ENCODE measurements at regions not wholly inside any gene's neighbourhood (a gene's known extent, or its start where the extent isn't known, plus 50 kb on each side); places are given as distances from the start of the nearest gene placed in this dataset.

DNA sequence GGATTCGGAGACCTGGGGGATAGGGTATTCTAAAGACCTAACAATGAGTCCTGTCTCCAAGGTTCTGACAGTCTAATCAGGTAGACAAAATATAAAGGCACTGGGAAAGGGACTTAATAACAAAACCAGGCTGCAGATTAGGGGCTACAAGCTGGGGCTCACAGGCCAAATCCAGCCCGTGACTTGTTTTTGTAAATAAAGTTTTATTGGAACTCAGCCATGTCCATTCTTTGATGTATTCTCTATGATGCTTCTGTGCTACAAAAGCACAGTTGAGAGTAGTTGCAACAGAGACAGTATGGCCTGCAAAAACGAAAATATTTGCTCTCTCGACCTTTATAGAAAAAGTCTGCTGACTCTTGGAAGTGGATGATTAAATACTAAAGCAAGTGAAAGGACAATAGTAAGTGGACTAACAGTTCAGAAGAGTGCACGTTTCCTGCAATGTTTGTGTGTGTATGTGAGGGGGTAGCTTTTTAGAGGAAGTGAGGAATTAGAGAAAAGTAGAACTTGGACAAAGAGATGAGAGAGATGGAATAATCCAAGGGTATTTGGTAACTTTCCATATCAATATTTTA, 115.4 kb upstream of the ZFHX3 start:
- WGBS, 2 experiments (ENCODE audit: insufficient coverage in 1 of 2, insufficient read length in 1 of 2), result 87 to 95% methylated on average over 5 of the region's 5 CpGs
- Histone ChIP-seq H3K9ac (ENCODE audit: extremely low read depth, low read length, poor library complexity, severe bottlenecking) (no peak overlapping the region), H3K27me3 (ENCODE audit: control insufficient read depth, insufficient read depth, low read length, poor library complexity, severe bottlenecking) (no peaks in the 10 kb centered on the region), H3K4me1 (ENCODE audit: control insufficient read depth, insufficient read depth, low read length) (no peaks in the 10 kb centered on the region), H3K4me3 (ENCODE audit: low read length) (no peak overlapping the region), H3K27ac (ENCODE audit: low read depth, low read length) (no peak overlapping the region), H3K36me3 (ENCODE audit: control insufficient read depth, insufficient read depth, low read length) (no peaks in the 10 kb centered on the region), H3K9me3 (ENCODE audit: control insufficient read depth, low read length) (no peaks in the 10 kb centered on the region)
- H3K36me3 Mint-ChIP-seq (ENCODE audit: low read depth), result no peaks in the 10 kb centered on the region
- H3K9me3 Mint-ChIP-seq, result no peaks in the 10 kb centered on the region
- DNase-seq, result no peak
- H3K4me3 Mint-ChIP-seq, result no peak overlapping the region
- H3K27me3 Mint-ChIP-seq (ENCODE audit: insufficient read depth), result peaks cover 25% of the 10 kb centered on the region
- no peaks in the 10 kb centered on the region for H3K4me1 Mint-ChIP-seq
- no peak overlapping the region for H3K27ac Mint-ChIP-seq
- TF ChIP-seq, protein P1, sequence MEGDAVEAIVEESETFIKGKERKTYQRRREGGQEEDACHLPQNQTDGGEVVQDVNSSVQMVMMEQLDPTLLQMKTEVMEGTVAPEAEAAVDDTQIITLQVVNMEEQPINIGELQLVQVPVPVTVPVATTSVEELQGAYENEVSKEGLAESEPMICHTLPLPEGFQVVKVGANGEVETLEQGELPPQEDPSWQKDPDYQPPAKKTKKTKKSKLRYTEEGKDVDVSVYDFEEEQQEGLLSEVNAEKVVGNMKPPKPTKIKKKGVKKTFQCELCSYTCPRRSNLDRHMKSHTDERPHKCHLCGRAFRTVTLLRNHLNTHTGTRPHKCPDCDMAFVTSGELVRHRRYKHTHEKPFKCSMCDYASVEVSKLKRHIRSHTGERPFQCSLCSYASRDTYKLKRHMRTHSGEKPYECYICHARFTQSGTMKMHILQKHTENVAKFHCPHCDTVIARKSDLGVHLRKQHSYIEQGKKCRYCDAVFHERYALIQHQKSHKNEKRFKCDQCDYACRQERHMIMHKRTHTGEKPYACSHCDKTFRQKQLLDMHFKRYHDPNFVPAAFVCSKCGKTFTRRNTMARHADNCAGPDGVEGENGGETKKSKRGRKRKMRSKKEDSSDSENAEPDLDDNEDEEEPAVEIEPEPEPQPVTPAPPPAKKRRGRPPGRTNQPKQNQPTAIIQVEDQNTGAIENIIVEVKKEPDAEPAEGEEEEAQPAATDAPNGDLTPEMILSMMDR (conservative IDR thresholded peaks at IDR 0.05), result no peak

DNA sequence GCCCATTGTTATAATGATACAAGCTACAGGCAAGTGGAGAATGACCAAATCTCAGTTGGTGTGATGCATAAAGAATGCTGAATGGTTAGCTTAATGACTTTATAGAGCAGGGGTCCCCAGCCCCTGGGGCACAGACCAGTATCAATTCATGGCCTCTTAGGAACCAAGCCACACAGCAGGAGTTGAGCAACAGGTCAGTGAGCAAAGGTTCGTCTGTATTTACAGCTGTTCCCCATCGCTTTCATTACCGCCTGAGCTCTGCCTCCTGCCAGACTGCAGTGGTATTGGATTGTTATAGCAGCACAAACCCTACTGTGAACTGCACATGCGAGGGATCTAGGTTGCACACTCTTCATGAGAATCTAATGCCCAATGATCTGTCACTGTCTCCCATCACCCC, 114.0 kb upstream of the ZFHX3 start:
- no peak overlapping the region for H3K4me3 ChIP-seq (ENCODE audit: low read length)
- no peak for DNase-seq
- 90 to 98% methylated on average over 4 of the region's 4 CpGs for WGBS, 2 experiments (ENCODE audit: insufficient coverage in 1 of 2, insufficient read length in 1 of 2)
- Mint-ChIP-seq H3K27ac (no peak overlapping the region), H3K9me3 (no peaks in the 10 kb centered on the region), H3K4me3 (no peak overlapping the region), H3K27me3 (ENCODE audit: insufficient read depth) (peaks cover 12% of the 10 kb centered on the region), H3K4me1 (no peaks in the 10 kb centered on the region), H3K36me3 (ENCODE audit: low read depth) (no peaks in the 10 kb centered on the region)
- no peaks in the 10 kb centered on the region for H3K9me3 ChIP-seq (ENCODE audit: control insufficient read depth, low read length)
- H3K9ac ChIP-seq (ENCODE audit: extremely low read depth, low read length, poor library complexity, severe bottlenecking), result no peak overlapping the region
- no peaks in the 10 kb centered on the region for H3K27me3 ChIP-seq (ENCODE audit: control insufficient read depth, insufficient read depth, low read length, poor library complexity, severe bottlenecking)
- no peak overlapping the region for H3K27ac ChIP-seq (ENCODE audit: low read depth, low read length)
- no peaks in the 10 kb centered on the region for H3K36me3 ChIP-seq (ENCODE audit: control insufficient read depth, insufficient read depth, low read length)
- TF ChIP-seq, protein P1 (conservative IDR thresholded peaks at IDR 0.05), result no peak
- no peaks in the 10 kb centered on the region for H3K4me1 ChIP-seq (ENCODE audit: control insufficient read depth, insufficient read depth, low read length)

DNA sequence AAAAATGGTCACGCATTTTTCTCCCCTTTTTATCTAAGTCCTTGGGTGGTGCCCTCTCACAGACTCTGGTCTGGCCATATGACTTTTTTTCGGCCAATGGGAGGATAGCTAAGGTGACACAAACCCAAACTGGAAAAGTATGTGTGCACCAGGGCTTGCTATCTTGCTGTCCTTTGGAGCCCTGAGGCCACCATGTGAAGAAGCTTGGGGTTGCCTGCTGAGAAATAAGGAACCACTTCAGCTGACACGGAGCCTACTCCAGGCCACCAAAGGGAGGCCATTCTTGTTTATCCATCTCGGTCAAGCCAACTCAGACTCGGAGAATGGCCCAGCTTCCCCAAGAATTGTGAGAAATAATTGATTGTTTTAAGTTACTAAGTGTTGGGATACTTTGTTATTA, 111.4 kb upstream of the ZFHX3 start:
- no peaks in the 10 kb centered on the region for H3K4me1 Mint-ChIP-seq
- Histone ChIP-seq H3K27me3 (ENCODE audit: control insufficient read depth, insufficient read depth, low read length, poor library complexity, severe bottlenecking) (no peaks in the 10 kb centered on the region), H3K4me3 (ENCODE audit: low read length) (no peak overlapping the region), H3K36me3 (ENCODE audit: control insufficient read depth, insufficient read depth, low read length) (no peaks in the 10 kb centered on the region), H3K9ac (ENCODE audit: extremely low read depth, low read length, poor library complexity, severe bottlenecking) (no peak overlapping the region), H3K27ac (ENCODE audit: low read depth, low read length) (no peak overlapping the region), H3K4me1 (ENCODE audit: control insufficient read depth, insufficient read depth, low read length) (no peaks in the 10 kb centered on the region), H3K9me3 (ENCODE audit: control insufficient read depth, low read length) (no peaks in the 10 kb centered on the region)
- no peaks in the 10 kb centered on the region for H3K36me3 Mint-ChIP-seq (ENCODE audit: low read depth)
- TF ChIP-seq, protein P1 (conservative IDR thresholded peaks at IDR 0.05), result no peak
- H3K4me3 Mint-ChIP-seq, result no peak overlapping the region
- no peak overlapping the region for H3K27ac Mint-ChIP-seq
- peaks cover 5% of the 10 kb centered on the region for H3K27me3 Mint-ChIP-seq (ENCODE audit: insufficient read depth)
- DNase-seq, result no peak
- no peaks in the 10 kb centered on the region for H3K9me3 Mint-ChIP-seq
- 91 to 93% methylated on average over 4 to 5 of the region's 5 CpGs for WGBS, 2 experiments (ENCODE audit: insufficient coverage in 1 of 2, insufficient read length in 1 of 2)

Data from endodermal cell (in vitro differentiated cells).